ENCODE measurements at regions not wholly inside any gene's neighbourhood (a gene's known extent, or its start where the extent isn't known, plus 50 kb on each side); places are given as distances from the start of the nearest gene placed in this dataset.

- Histone ChIP-seq H3K27me3 (ENCODE audit: control insufficient read depth in 3 of 3, insufficient read depth in 3 of 3, low read length in 3 of 3) (no peaks in the 10 kb centered on the region), H3K4me3 (ENCODE audit: low read depth in 1 of 3, low read length in 3 of 3) (no peak overlapping the region), H3K27ac (ENCODE audit: low read depth in 1 of 3, low read length in 2 of 3) (peak overlapping the region in 2 of 3 donors; percentile 32 to 55), H3K9me3 (ENCODE audit: control insufficient read depth in 2 of 2, insufficient read depth in 1 of 2, low read depth in 1 of 2, low read length in 1 of 2) (no peaks in the 10 kb centered on the region), H3K4me1 (ENCODE audit: control insufficient read depth in 3 of 3, insufficient read depth in 2 of 3, low read depth in 1 of 3, low read length in 2 of 3) (peaks cover 0 to 4% (median 0%) of the 10 kb centered on the region in 3 donors), H3K36me3 (ENCODE audit: control insufficient read depth in 3 of 3, insufficient read depth in 2 of 3, low read depth in 1 of 3, low read length in 3 of 3) (no peaks in the 10 kb centered on the region)
- WGBS, 3 donors = 68 to 82% (median 70%) methylated on average over 8 of the region's 8 CpGs
- DNase-seq = peak in 1 of 2 donors; percentile 10
- FAIRE-seq = no peak
These were observed 187.9 kb downstream of the PALM2AKAP2 start for GRCh38 chr9:109967651-109968642.

GRCh38 chr9:109969011-109969410 is 189.0 kb downstream of the PALM2AKAP2 start:
- no peak for FAIRE-seq
- H3K27ac ChIP-seq (ENCODE audit: low read depth in 1 of 3, low read length in 2 of 3) = peak overlapping the region in 1 of 3 donors; percentile 36
- peaks cover 0 to 4% (median 0%) of the 10 kb centered on the region in 3 donors for H3K4me1 ChIP-seq (ENCODE audit: control insufficient read depth in 3 of 3, insufficient read depth in 2 of 3, low read depth in 1 of 3, low read length in 2 of 3)
- H3K27me3 ChIP-seq (ENCODE audit: control insufficient read depth in 3 of 3, insufficient read depth in 3 of 3, low read length in 3 of 3) = no peaks in the 10 kb centered on the region
- H3K9me3 ChIP-seq (ENCODE audit: control insufficient read depth in 2 of 2, insufficient read depth in 1 of 2, low read depth in 1 of 2, low read length in 1 of 2) = no peaks in the 10 kb centered on the region
- H3K4me3 ChIP-seq (ENCODE audit: low read depth in 1 of 3, low read length in 3 of 3) = no peak overlapping the region
- no peaks in the 10 kb centered on the region for H3K36me3 ChIP-seq (ENCODE audit: control insufficient read depth in 3 of 3, insufficient read depth in 2 of 3, low read depth in 1 of 3, low read length in 3 of 3)
- peak in 1 of 2 donors; percentile 18 for DNase-seq
- 63 to 80% (median 77%) methylated on average over 4 of the region's 4 CpGs for WGBS, 3 donors

- H3K9me3 ChIP-seq (ENCODE audit: control insufficient read depth in 2 of 2, insufficient read depth in 1 of 2, low read depth in 1 of 2, low read length in 1 of 2) = no peaks in the 10 kb centered on the region
- peaks cover 0 to 4% (median 0%) of the 10 kb centered on the region in 3 donors for H3K4me1 ChIP-seq (ENCODE audit: control insufficient read depth in 3 of 3, insufficient read depth in 2 of 3, low read depth in 1 of 3, low read length in 2 of 3)
- no peak overlapping the region for H3K4me3 ChIP-seq (ENCODE audit: low read depth in 1 of 3, low read length in 3 of 3)
- no peaks in the 10 kb centered on the region for H3K27me3 ChIP-seq (ENCODE audit: control insufficient read depth in 3 of 3, insufficient read depth in 3 of 3, low read length in 3 of 3)
- H3K27ac ChIP-seq (ENCODE audit: low read depth in 1 of 3, low read length in 2 of 3) = no peak overlapping the region
- WGBS, 3 donors = 78 to 93% (median 90%) methylated on average over 1 of the region's 1 CpG
- DNase-seq (no peak), FAIRE-seq (no peak)
- no peaks in the 10 kb centered on the region for H3K36me3 ChIP-seq (ENCODE audit: control insufficient read depth in 3 of 3, insufficient read depth in 2 of 3, low read depth in 1 of 3, low read length in 3 of 3)
These were observed 189.7 kb downstream of the PALM2AKAP2 start for GRCh38 chr9:109969573-109970237.

- 93 to 98% (median 97%) methylated on average over 5 of the region's 5 CpGs for WGBS, 3 donors
- Histone ChIP-seq H3K9me3 (ENCODE audit: control insufficient read depth in 2 of 2, insufficient read depth in 1 of 2, low read depth in 1 of 2, low read length in 1 of 2) (no peaks in the 10 kb centered on the region), H3K4me1 (ENCODE audit: control insufficient read depth in 3 of 3, insufficient read depth in 2 of 3, low read depth in 1 of 3, low read length in 2 of 3) (peaks cover 0 to 4% (median 0%) of the 10 kb centered on the region in 3 donors), H3K4me3 (ENCODE audit: low read depth in 1 of 3, low read length in 3 of 3) (no peak overlapping the region), H3K27ac (ENCODE audit: low read depth in 1 of 3, low read length in 2 of 3) (no peak overlapping the region), H3K27me3 (ENCODE audit: control insufficient read depth in 3 of 3, insufficient read depth in 3 of 3, low read length in 3 of 3) (no peaks in the 10 kb centered on the region), H3K36me3 (ENCODE audit: control insufficient read depth in 3 of 3, insufficient read depth in 2 of 3, low read depth in 1 of 3, low read length in 3 of 3) (no peaks in the 10 kb centered on the region)
- no peak for FAIRE-seq
- no peak for DNase-seq
These were observed 191.2 kb downstream of the PALM2AKAP2 start for GRCh38 chr9:109971226-109971625.

GRCh38 chr9:109972026-109972882 is 192.3 kb downstream of the PALM2AKAP2 start:
- Histone ChIP-seq H3K9me3 (ENCODE audit: control insufficient read depth in 2 of 2, insufficient read depth in 1 of 2, low read depth in 1 of 2, low read length in 1 of 2) (no peaks in the 10 kb centered on the region), H3K4me1 (ENCODE audit: control insufficient read depth in 3 of 3, insufficient read depth in 2 of 3, low read depth in 1 of 3, low read length in 2 of 3) (peaks cover 0 to 4% (median 0%) of the 10 kb centered on the region in 3 donors), H3K4me3 (ENCODE audit: low read depth in 1 of 3, low read length in 3 of 3) (no peak overlapping the region), H3K27ac (ENCODE audit: low read depth in 1 of 3, low read length in 2 of 3) (no peak overlapping the region), H3K27me3 (ENCODE audit: control insufficient read depth in 3 of 3, insufficient read depth in 3 of 3, low read length in 3 of 3) (no peaks in the 10 kb centered on the region), H3K36me3 (ENCODE audit: control insufficient read depth in 3 of 3, insufficient read depth in 2 of 3, low read depth in 1 of 3, low read length in 3 of 3) (no peaks in the 10 kb centered on the region)
- FAIRE-seq (no peak), DNase-seq (peak; percentile 38 to 65)
- WGBS, 3 donors = 45 to 69% (median 47%) methylated on average over 6 of the region's 6 CpGs

- 77 to 88% (median 86%) methylated on average over 1 of the region's 1 CpG for WGBS, 3 donors
- no peaks in the 10 kb centered on the region for H3K27me3 ChIP-seq (ENCODE audit: control insufficient read depth in 3 of 3, insufficient read depth in 3 of 3, low read length in 3 of 3)
- DNase-seq = no peak
- H3K27ac ChIP-seq (ENCODE audit: low read depth in 1 of 3, low read length in 2 of 3) = no peak overlapping the region
- no peaks in the 10 kb centered on the region for H3K4me1 ChIP-seq (ENCODE audit: control insufficient read depth in 3 of 3, insufficient read depth in 2 of 3, low read depth in 1 of 3, low read length in 2 of 3)
- H3K9me3 ChIP-seq (ENCODE audit: control insufficient read depth in 2 of 2, insufficient read depth in 1 of 2, low read depth in 1 of 2, low read length in 1 of 2) = no peaks in the 10 kb centered on the region
- FAIRE-seq = no peak
- H3K4me3 ChIP-seq (ENCODE audit: low read depth in 1 of 3, low read length in 3 of 3) = no peak overlapping the region
- H3K36me3 ChIP-seq (ENCODE audit: control insufficient read depth in 3 of 3, insufficient read depth in 2 of 3, low read depth in 1 of 3, low read length in 3 of 3) = no peaks in the 10 kb centered on the region
These were observed 193.3 kb downstream of the PALM2AKAP2 start for GRCh38 chr9:109973336-109973735.

GRCh38 chr9:109974143-109974917 is 194.3 kb downstream of the PALM2AKAP2 start:
- Histone ChIP-seq H3K9me3 (ENCODE audit: control insufficient read depth in 2 of 2, insufficient read depth in 1 of 2, low read depth in 1 of 2, low read length in 1 of 2) (no peaks in the 10 kb centered on the region), H3K36me3 (ENCODE audit: control insufficient read depth in 3 of 3, insufficient read depth in 2 of 3, low read depth in 1 of 3, low read length in 3 of 3) (no peaks in the 10 kb centered on the region), H3K27me3 (ENCODE audit: control insufficient read depth in 3 of 3, insufficient read depth in 3 of 3, low read length in 3 of 3) (no peaks in the 10 kb centered on the region), H3K4me1 (ENCODE audit: control insufficient read depth in 3 of 3, insufficient read depth in 2 of 3, low read depth in 1 of 3, low read length in 2 of 3) (no peaks in the 10 kb centered on the region), H3K4me3 (ENCODE audit: low read depth in 1 of 3, low read length in 3 of 3) (no peak overlapping the region), H3K27ac (ENCODE audit: low read depth in 1 of 3, low read length in 2 of 3) (peak overlapping the region in 1 of 3 donors; percentile 34)
- WGBS, 3 donors = 75 to 92% (median 76%) methylated on average over 7 of the region's 7 CpGs
- FAIRE-seq (no peak), DNase-seq (no peak)

Data from small intestine (tissue), 7 donors.